OCI-LY3 (cell line): ENCODE measurements at regions not wholly inside any gene's neighbourhood (a gene's known extent, or its start where the extent isn't known, plus 50 kb on each side); places are given as distances from the start of the nearest gene placed in this dataset.

ENCODE experiments used
- H2AFZ ChIP-seq: fragments of 200-600, 300-600 bp; shearing (Covaris generic); 2 replicates; pipeline ENCODE4 v1.6.0; 2014; ENCODE audit warnings: antibody characterized with exemption, low read depth, low read length
- H3K27ac ChIP-seq: fragments of 200-600, 300-600 bp; sonication (generic); 2 replicates; pipeline ENCODE4 v1.5.1; 2014; ENCODE audit warnings: mild to moderate bottlenecking, low read length, moderate library complexity, mixed read lengths
- H3K27me3 ChIP-seq: fragments of 200-600, 300-600 bp; sonication (generic); 2 replicates; pipeline ENCODE4 v1.6.1; 2014; ENCODE audit warnings: low read depth, low read length, mixed read lengths
- H3K36me3 ChIP-seq: fragments of 200-600, 300-600 bp; sonication (generic); replicated peaks from 2 replicates; pipeline ENCODE3; 2014; ENCODE audit warnings: low read depth, low read length, mixed read lengths
- H3K4me1 ChIP-seq: fragments of 300-600, 200-600 bp; sonication (generic); 2 replicates; pipeline ENCODE4 v1.6.1; 2014; ENCODE audit warnings: low read length, mixed read lengths
- H3K4me2 ChIP-seq: fragments of 200-600, 300-600 bp; sonication (generic); 2 replicates; pipeline ENCODE4 v1.6.1; 2014; ENCODE audit warnings: low read length, mixed read lengths
- H3K4me3 ChIP-seq: fragments of 300-600, 200-600 bp; sonication (generic); 2 replicates; pipeline ENCODE4 v1.5.1; 2014; ENCODE audit warnings: antibody characterized with exemption, mild to moderate bottlenecking, low read length, moderate library complexity
- H3K79me2 ChIP-seq: fragments of 300-600, 200-600 bp; shearing (Covaris generic); 2 replicates; pipeline ENCODE4 v1.6.1; 2014; ENCODE audit warnings: mild to moderate bottlenecking, low read length, mixed read lengths
- H3K9ac ChIP-seq: fragments of 300-600, 200-600 bp; shearing (Covaris generic); 2 replicates; pipeline ENCODE4 v1.6.0; 2014; ENCODE audit warnings: mild to moderate bottlenecking, low read length, moderate library complexity
- H3K9me3 ChIP-seq: fragments of 200-600, 300-600 bp; shearing (Covaris generic); 2 replicates; pipeline ENCODE4 v1.6.1; 2014; ENCODE audit warnings: low read length, mixed read lengths; ENCODE audit not compliant: insufficient read depth
- H4K20me1 ChIP-seq: fragments of 200-600, 300-600 bp; sonication (generic); 2 replicates; pipeline ENCODE4 v1.6.1; 2016; ENCODE audit warnings: low read length, mixed read lengths; ENCODE audit not compliant: insufficient read depth
- CTCF ChIP-seq: fragments of 200-600, 300-600 bp; sonication (generic); IDR thresholded peaks from 2 replicates; pipeline ENCODE4 v1.5.1; 2014; ENCODE audit warnings: antibody characterized with exemption, low read length, low read depth
- EZH2phosphoT487 ChIP-seq: fragments of 200-600 bp; shearing (Covaris generic); IDR thresholded peaks from 2 replicates; pipeline ENCODE4 v1.6.1; 2018; ENCODE audit warnings: antibody characterized with exemption, mixed run types, low read depth

GRCh38 chr3:28125342-28125741 lies 116.1 kb upstream of the CMC1 start:
- Histone ChIP-seq H3K36me3 (no peaks in the 10 kb centered on the region), H3K9ac (no peak overlapping the region), H4K20me1 (no peaks in the 10 kb centered on the region), H3K4me1 (peaks cover 17% of the 10 kb centered on the region), H3K79me2 (no peaks in the 10 kb centered on the region), H2AFZ (peak overlapping the region; percentile 48), H3K27me3 (no peaks in the 10 kb centered on the region), H3K4me3 (peak overlapping the region; percentile 7; the same call in 1 of the 2 replicates), H3K4me2 (peak overlapping the region; percentile 51), H3K9me3 (no peaks in the 10 kb centered on the region), H3K27ac (peak overlapping the region; percentile 10; the same call in 1 of the 2 replicates)
- no peak for TF ChIP-seq CTCF
- no peak for TF ChIP-seq EZH2phosphoT487

DNA sequence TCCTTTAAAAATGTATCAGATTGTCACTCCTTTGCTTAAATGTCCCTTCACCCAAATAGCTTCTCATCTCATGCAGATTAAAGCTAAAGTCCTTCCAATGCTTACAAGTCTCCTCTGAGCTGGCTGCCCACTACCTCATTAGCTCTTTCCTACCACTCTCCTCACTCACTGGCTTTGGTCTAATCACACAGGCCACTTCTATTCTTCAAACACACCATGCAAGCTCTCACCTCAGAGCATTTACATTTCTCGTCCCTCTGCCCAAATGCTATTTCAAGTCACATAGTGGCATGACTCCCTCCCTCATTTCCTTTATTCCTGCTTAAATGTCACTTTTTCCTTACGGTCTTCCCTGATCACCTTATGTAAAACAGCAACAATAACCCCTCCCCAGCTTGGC lies 110.6 kb upstream of the CMC1 start:
- Histone ChIP-seq H4K20me1 (no peaks in the 10 kb centered on the region), H3K4me2 (no peak overlapping the region), H2AFZ (0 out of 2 replicates have a peak overlapping the region, but pooled peaks have one; percentile 28)

DNA sequence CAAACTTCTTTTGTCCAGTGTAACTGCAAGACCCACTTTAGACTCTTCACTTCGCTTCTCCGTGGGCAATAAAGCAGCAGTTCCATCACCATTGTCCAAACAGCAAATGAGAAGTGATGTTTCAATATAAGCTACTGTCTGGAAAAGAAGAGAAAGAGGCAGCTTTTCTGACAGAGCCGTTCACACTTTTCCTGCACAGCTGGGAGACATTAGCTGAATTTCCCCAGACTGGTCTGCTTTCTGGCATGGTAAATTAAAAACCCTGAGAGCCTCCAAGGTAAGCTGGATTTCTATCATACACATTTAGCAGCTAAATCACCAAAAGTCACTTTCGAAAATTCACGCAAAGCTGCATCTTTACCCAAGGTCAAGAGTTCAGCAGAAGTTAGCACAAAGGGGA lies 108.5 kb upstream of the CMC1 start:
- H3K4me3 ChIP-seq = no peak overlapping the region
- no peak overlapping the region for H3K4me2 ChIP-seq
- H3K9ac ChIP-seq = no peak overlapping the region
- no peak for TF ChIP-seq EZH2phosphoT487
- TF ChIP-seq CTCF = no peak
- no peaks in the 10 kb centered on the region for H3K36me3 ChIP-seq
- H3K27ac ChIP-seq = no peak overlapping the region
- H2AFZ ChIP-seq = no peak overlapping the region
- no peaks in the 10 kb centered on the region for H4K20me1 ChIP-seq
- H3K27me3 ChIP-seq = no peaks in the 10 kb centered on the region
- no peaks in the 10 kb centered on the region for H3K79me2 ChIP-seq
- H3K9me3 ChIP-seq = no peaks in the 10 kb centered on the region
- no peaks in the 10 kb centered on the region for H3K4me1 ChIP-seq

More for the DNA sequence above, 110.6 kb upstream of the CMC1 start:
- H3K9ac ChIP-seq = no peak overlapping the region
- no peaks in the 10 kb centered on the region for H3K27me3 ChIP-seq
- H3K79me2 ChIP-seq = no peaks in the 10 kb centered on the region
- H3K9me3 ChIP-seq = no peaks in the 10 kb centered on the region
- no peak overlapping the region for H3K27ac ChIP-seq
- TF ChIP-seq EZH2phosphoT487 (no peak), CTCF (no peak)
- no peak overlapping the region for H3K4me3 ChIP-seq
- H3K36me3 ChIP-seq = no peaks in the 10 kb centered on the region
- H3K4me1 ChIP-seq = 0 out of 2 replicates have a peak, but pooled peaks cover 3% of the 10 kb centered on the region

GRCh38 chr3:28134198-28134597 lies 107.2 kb upstream of the CMC1 start:
- Histone ChIP-seq H3K27me3 (no peaks in the 10 kb centered on the region), H4K20me1 (no peaks in the 10 kb centered on the region), H3K4me2 (no peak overlapping the region), H3K9ac (no peak overlapping the region), H3K79me2 (no peaks in the 10 kb centered on the region), H2AFZ (no peak overlapping the region), H3K4me1 (no peaks in the 10 kb centered on the region), H3K27ac (no peak overlapping the region), H3K36me3 (no peaks in the 10 kb centered on the region), H3K4me3 (no peak overlapping the region), H3K9me3 (no peaks in the 10 kb centered on the region)
- TF ChIP-seq EZH2phosphoT487 (no peak), CTCF (no peak)
